Mucosa of descending colon (tissue), 3 donors: ENCODE measurements at regions not wholly inside any gene's neighbourhood (a gene's known extent, or its start where the extent isn't known, plus 50 kb on each side); places are given as distances from the start of the nearest gene placed in this dataset.

ENCODE experiments used
- ATAC-seq: fragments of 200-7000 bp; cut with Tn5 transposase; one replicate; pipeline ENCODE4 v1.9.1; 2020; ENCODE audit warnings: mild to moderate bottlenecking, moderate library complexity
- DNase-seq, 3 donors: peaks; one replicate each; pipeline ENCODE4 v3.0.0-alpha.2; 2020
- H3K36me3 ChIP-seq: fragments of 200-600 bp; one replicate; pipeline ENCODE4 v1.8.0; 2021; ENCODE audit warnings: low read depth, mild to moderate bottlenecking
- H3K4me1 ChIP-seq: fragments of 200-600 bp; one replicate; pipeline ENCODE4 v1.8.0; 2021; ENCODE audit warnings: low read depth, mild to moderate bottlenecking
- H3K4me3 ChIP-seq: fragments of 200-600 bp; one replicate; pipeline ENCODE4 v1.8.0; 2021; ENCODE audit warnings: mild to moderate bottlenecking
- H3K9me3 ChIP-seq: fragments of 200-600 bp; one replicate; pipeline ENCODE4 v1.8.0; 2021; ENCODE audit warnings: mild to moderate bottlenecking
- intact Hi-C, 2 donors: fragments of 100-400 bp; cut with DNase I in 1 of 2; cut with micrococcal nuclease in 1 of 2; formaldehyde crosslinking; loops; one replicate each; pipeline versions ENCODE4 v1.11.0 to v1.11.1; 2022; cut with DNase I, micrococcal nuclease
- TF ChIP-seq, protein P1 (sequence below): fragments of 200-600 bp; IDR thresholded peaks from one replicate; pipeline ENCODE4 v1.8.0; 2022; ENCODE audit warnings: antibody characterized with exemption, mild to moderate bottlenecking
- donor health status: DM: no; HTN: no; CAD: no; lungs with moderate emphysema.
- donor health status: DM: no; HTN: no; CAD: no.
- donor health status: DM: no; HTN: yes; CAD: no.

DNA sequence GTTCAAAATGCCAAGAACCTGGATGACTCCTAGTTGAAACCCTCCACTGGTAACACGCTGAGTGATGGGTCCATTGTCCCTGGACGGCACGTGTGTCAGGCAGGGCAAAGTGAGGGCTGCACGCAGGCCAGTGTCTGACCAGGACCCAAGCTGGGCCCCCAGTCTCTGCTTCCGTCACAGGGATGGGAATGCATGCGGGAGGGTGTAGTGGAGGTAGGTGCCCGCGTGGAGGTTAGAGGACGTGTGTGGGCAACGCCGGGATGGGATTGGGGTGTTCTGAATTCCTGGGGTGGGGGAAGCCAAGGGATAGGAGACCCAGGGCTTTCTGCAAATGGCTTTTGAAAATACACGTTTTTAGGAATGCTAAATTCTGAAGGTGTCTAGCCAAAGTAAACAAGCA, 943.3 kb downstream of the BRD1 start:
- H3K4me1 ChIP-seq = no peaks in the 10 kb centered on the region
- no peaks in the 10 kb centered on the region for H3K36me3 ChIP-seq
- no peaks in the 10 kb centered on the region for H3K9me3 ChIP-seq
- intact Hi-C loops = no loop called here
- ATAC-seq (no peak), DNase-seq (no peak)
- H3K4me3 ChIP-seq = no peak overlapping the region
- TF ChIP-seq, protein P1, sequence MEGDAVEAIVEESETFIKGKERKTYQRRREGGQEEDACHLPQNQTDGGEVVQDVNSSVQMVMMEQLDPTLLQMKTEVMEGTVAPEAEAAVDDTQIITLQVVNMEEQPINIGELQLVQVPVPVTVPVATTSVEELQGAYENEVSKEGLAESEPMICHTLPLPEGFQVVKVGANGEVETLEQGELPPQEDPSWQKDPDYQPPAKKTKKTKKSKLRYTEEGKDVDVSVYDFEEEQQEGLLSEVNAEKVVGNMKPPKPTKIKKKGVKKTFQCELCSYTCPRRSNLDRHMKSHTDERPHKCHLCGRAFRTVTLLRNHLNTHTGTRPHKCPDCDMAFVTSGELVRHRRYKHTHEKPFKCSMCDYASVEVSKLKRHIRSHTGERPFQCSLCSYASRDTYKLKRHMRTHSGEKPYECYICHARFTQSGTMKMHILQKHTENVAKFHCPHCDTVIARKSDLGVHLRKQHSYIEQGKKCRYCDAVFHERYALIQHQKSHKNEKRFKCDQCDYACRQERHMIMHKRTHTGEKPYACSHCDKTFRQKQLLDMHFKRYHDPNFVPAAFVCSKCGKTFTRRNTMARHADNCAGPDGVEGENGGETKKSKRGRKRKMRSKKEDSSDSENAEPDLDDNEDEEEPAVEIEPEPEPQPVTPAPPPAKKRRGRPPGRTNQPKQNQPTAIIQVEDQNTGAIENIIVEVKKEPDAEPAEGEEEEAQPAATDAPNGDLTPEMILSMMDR = no peak

DNA sequence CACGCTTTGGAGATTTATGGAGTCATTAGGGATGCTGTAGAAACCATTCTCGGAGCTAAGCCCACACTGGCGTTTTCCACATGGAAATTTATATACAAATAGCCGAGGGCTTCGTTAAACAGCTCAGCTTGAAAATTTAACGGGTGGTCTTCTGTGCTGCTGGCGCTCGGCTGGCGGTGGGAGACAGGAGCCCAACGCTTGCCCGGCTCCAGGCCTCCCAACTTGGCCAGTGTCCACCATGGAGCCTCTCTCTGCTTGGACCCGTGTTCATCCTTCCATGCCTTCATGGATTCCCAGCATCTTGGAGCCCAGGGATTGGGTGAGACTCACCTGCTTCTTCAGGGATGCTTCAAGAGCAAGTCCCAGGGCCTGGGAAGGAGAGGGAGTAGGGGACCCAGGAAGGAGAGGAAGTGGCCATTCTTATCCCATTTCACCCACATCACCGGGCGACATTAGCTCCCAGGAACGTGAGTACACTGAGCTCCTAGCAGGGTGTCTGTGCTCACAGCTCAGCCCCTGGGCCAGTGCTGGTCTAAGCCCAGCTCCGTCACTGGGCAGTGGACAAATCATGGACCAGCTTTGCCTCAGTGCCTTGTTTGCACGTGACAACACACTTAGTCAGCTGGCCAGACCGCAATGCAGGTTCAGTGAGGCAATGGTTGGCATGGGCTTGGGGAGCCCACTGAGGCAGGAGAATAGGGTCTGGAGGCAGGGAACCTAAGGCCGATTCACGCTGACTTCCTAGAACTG, 944.3 kb downstream of the BRD1 start:
- ATAC-seq (no peak), DNase-seq (no peak)
- intact Hi-C loops = no loop called here

DNA sequence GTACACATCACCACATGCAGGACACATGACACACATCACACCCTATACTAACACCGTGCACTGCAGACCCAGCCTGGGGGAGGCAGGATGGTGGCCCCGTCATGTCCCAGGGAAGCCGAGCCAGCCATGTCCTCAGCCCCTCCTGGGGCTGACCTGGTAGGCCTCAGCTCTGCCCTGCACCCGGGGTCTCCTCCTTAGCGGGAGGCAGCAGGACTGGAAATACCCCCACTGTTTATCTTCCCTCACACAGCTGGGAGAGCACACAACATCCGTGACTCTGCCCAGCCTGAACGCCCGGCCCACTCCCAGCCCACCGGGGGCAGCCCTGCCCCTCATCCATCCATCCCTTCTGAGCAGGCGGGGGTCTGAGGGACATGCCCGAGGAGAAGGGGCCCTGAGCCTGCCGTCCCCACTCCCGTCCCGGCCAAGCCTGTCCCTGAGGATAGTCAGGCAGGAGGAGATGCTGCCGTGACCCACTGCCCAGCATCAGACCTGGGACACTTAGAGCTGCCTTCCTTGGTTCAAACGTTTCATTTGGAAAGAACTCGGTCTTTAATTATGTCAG, 945.0 kb downstream of the BRD1 start:
- Histone ChIP-seq H3K4me1 (no peaks in the 10 kb centered on the region), H3K9me3 (no peaks in the 10 kb centered on the region), H3K36me3 (no peaks in the 10 kb centered on the region), H3K4me3 (no peak overlapping the region)
- no peak for ATAC-seq
- intact Hi-C loops = no loop called here
- DNase-seq = no peak
- TF ChIP-seq, protein P1 = no peak

More for the DNA sequence above, 944.3 kb downstream of the BRD1 start:
- H3K4me1 ChIP-seq = no peaks in the 10 kb centered on the region
- no peak overlapping the region for H3K4me3 ChIP-seq
- H3K36me3 ChIP-seq = no peaks in the 10 kb centered on the region
- H3K9me3 ChIP-seq = no peaks in the 10 kb centered on the region
- TF ChIP-seq, protein P1 = no peak

DNA sequence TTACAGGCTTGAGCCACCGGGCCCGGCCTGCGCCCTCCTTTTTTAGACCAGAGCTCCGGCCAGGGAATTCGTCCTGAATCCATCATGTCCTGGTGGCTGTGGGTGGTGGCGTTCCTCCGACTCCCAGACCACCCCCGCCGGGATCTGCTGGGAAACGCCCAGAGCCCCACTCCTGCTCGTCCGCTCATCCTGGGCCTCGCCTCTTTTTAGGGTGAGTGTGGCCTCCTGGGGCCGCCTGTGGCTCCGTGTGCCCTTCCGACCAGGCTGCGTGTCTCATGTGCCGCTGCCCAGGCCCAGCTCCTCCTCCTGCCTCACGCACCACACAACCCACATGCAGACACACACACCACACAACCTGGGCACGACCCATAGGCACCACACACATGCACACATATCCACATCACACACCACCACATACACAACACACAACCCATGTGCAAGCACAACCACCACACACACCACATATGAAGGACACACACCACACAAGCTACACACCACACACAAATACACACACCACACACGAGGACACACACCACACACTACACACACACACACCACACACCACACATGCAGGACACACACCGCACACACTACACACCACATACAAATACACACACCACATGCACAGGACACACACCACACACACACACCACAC, 946.2 kb downstream of the BRD1 start:
- Histone ChIP-seq H3K4me3 (no peak overlapping the region), H3K36me3 (no peaks in the 10 kb centered on the region), H3K9me3 (no peaks in the 10 kb centered on the region), H3K4me1 (no peaks in the 10 kb centered on the region)
- intact Hi-C loops = no loop called here
- DNase-seq = no peak
- TF ChIP-seq, protein P1 = no peak
- ATAC-seq = no peak

DNA sequence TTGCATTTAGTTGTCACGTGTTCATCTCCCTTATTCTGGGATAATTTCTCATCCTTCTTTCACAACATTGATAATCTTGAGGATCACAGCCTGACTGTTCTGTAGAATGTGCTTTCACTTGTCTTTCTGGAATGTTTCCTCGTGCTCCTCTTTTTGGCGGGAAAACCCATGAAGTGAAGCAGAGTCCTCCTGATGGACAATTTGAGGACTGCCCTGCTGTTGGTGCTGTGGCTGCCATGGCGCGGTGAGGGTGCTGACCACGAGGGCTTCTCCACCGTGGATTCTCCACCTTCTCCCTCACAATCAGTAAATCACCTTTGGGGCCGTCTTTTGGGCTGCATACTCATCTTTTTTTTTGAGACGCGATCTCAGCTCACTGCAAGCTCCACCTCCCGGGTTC, 946.9 kb downstream of the BRD1 start:
- TF ChIP-seq, protein P1 = no peak
- no peak for ATAC-seq
- intact Hi-C loops = no loop called here

More for the DNA sequence above, 946.9 kb downstream of the BRD1 start:
- Histone ChIP-seq H3K4me3 (no peak overlapping the region), H3K36me3 (no peaks in the 10 kb centered on the region), H3K4me1 (no peaks in the 10 kb centered on the region), H3K9me3 (no peaks in the 10 kb centered on the region)
- no peak for DNase-seq
